GM19193 (cell line): ENCODE measurements at regions not wholly inside any gene's neighbourhood (a gene's known extent, or its start where the extent isn't known, plus 50 kb on each side); places are given as distances from the start of the nearest gene placed in this dataset.

Source experiments
- POLR2A ChIP-seq: IDR thresholded peaks from 4 replicates; pipeline ENCODE4 v1.6.1; 2011; ENCODE audit not compliant: insufficient read depth, insufficient read length; ENCODE audit errors: extremely low read depth

DNA sequence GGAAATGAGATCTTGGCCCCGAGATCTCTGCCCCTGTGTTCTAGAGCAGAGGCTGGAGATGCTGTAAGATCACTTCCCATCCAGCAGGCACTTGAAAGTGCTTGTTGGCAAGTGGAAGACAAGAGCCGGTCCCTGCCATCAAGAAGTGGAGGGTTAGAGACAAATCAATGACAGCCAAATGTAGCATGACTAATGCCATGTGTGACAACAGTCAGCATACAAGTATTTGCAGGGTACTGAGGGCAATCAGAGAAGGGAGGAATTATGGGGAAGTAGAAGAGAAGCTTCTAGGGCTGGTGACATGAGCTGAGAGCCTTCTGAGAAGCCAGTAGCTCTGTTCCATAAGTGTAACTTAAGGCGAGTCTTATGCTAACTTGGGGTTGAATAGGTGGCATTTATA is 58.6 kb downstream of the TMEM17 start:
- TF ChIP-seq POLR2A, result no peak

DNA sequence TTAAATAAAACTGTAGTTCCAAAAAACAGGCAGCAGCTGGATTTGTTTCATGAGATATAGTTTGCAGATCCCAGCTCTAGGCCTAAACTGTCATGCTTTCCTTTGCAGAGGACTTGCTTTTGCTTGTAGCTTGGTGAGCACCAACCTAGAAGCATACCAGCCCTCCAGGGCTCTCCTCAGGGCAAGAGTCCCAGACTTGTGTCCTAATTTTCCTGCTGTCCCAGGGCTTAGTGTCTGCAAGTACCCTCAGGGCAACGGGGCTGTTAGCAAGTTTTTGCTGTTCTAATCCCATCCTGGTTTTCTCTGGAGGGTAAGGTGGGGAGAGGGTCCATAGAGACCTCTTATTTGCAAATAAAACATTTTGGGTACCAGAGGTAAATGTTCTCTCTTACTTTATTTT is 59.5 kb downstream of the TMEM17 start:
- no peak for TF ChIP-seq POLR2A

DNA sequence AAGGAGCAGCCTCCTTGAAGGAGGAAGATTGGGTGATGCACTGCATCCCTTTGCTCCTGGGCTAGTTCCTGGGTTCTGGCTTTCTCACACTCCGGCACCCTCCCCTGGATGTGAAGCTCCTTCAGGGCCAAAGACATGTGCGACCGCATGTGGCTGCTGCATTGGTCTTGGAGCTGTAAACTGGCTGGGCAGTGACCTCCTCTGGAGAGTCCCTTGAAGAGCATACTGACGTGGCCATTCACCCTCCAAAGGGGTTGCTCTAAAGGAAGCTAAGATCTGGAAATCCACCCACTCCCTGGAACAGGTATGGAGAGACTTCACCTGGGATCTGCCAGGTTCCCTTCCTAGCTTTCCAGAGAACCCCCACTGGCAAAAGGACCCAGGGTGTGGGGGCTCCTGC is 62.1 kb downstream of the TMEM17 start:
- TF ChIP-seq POLR2A, result no peak

DNA sequence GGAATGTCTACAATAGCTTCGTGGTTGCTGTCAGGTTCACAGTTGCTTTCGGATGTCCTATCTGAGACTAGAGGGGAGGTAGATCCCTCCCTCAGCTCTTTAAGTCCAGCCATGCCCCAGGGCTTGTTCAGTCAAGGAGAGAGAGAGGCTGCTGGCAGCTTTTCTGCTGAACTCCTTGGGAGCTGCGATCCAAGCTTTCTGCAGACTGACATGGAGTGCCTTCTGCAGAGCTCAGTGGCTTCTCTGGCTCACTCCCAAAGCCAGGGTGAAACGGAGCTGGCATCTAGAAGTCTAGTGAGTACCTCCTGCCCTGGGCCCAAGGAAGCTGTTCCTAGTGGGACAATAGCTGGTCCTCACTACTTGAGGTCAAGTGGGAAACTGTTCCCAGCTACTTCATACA is 62.5 kb downstream of the TMEM17 start:
- no peak for TF ChIP-seq POLR2A

DNA sequence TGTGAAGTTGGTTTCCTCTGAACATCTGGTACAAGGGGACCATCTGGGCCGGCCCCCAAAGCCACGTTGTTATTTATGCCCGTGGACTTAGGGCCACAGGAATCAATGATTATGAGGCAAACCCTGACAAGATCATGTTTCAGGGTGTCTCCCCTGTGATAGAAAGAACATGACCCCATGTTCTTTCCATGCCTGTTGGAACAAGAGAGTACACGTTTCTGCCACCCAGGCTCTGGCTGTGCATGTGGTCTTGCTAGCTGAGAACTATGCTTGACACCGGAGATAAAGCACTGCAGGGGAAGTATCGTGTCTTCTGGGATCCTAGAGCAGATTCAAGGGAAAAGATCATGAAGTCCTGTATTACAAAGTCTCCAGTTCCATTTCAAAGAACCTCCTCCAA is 64.2 kb downstream of the TMEM17 start:
- no peak for TF ChIP-seq POLR2A

- TF ChIP-seq POLR2A, result no peak
These were observed 64.6 kb downstream of the TMEM17 start for GRCh38 chr2:62441421-62441820.

DNA sequence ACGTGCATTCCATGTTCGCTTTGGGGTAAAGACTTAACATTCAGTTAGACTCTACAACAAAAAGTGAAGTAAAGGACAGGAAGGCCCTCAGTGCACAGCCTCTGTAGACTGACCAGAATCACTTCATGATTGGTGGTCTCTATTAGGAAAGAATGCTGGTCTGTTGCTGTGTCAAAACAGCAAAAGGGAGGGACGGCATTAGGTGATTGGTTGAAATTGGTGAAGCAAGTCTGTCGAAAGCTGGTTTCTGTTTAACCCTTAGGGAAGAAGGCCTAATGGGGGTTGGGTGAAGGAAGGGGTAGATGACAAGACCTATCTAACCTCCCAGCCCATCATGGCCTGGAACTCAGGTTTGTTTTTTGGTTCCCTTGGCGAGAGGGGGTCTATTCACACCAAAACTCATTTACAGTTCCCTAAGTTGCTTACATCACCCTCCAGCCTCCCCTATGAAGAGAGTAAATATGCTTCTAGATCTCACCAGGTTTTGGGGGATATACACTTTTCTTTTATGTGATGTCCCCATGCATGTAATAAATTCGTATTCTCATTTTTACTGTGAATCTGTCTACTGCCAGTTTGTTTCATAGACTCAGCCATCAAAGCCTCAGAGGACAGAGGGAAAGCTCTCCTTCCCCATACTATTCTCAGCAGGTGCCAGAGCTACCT is 65.6 kb downstream of the TMEM17 start:
- no peak for TF ChIP-seq POLR2A

DNA sequence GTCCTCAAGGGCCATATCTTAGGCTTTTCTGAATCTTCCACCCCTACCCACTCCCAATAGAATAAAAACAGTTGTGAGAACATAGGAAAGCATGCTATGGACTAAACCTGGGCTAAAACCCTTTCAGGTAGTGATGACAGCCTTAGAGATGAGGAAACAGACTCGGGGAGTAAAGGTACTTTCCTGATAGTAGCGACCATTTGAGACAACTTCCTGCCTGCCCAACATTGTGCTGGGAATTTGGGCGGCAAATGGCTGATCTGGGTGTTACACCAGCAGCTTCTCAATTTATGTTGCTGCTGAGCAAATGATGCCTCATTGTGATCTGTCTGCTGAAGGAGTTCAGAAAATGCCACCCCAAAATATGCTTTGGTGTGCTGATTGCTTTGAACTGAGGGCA is 66.6 kb downstream of the TMEM17 start:
- no peak for TF ChIP-seq POLR2A

- TF ChIP-seq POLR2A, result no peak
These were observed 68.2 kb downstream of the TMEM17 start for GRCh38 chr2:62437785-62438184.

DNA sequence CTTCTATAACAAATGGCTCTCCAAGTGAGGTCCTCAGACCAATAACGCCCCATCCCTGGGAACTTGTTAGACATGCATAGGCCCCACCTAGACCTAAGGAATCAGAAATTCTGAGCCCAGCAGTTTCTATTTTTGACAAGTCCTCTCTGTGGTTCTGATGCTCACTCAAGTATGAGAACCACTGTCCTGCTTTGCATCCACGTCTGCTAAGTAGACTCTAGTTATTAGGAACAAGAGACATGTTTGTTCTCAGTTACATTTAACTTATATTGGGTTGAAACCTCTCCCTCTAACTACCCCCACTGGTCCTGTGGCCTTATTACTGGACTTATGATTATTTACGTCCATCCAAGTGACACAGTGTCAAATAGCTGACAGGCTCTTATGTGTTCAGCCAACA is 70.3 kb downstream of the TMEM17 start:
- TF ChIP-seq POLR2A, result no peak

DNA sequence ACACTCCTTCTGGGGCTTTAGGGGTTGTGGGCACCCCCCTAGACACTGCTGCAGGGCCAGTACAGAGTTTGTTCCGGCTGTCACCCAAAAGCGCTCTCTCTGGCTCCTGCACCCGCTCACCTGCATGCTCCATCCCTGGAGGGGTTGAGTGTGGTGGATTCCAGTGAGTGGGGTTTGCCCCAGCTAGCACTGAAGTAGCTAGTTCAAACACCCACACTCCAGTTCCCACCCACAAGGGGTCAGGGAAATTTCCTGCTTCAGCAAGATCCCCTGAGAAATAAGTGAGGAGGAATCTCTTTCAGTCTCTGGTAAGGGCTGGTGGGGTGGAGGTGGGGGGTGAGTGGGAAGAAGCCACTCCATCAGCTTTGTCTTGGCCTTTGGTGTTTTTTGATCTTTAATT is 73.6 kb downstream of the TMEM17 start:
- TF ChIP-seq POLR2A, result no peak

- TF ChIP-seq POLR2A, result no peak
These were observed 74.5 kb downstream of the TMEM17 start for GRCh38 chr2:62431512-62431911.

GRCh38 chr2:62430146-62430545 is 75.8 kb downstream of the TMEM17 start:
- no peak for TF ChIP-seq POLR2A

GRCh38 chr2:62427146-62427545 is 78.8 kb downstream of the TMEM17 start:
- no peak for TF ChIP-seq POLR2A

DNA sequence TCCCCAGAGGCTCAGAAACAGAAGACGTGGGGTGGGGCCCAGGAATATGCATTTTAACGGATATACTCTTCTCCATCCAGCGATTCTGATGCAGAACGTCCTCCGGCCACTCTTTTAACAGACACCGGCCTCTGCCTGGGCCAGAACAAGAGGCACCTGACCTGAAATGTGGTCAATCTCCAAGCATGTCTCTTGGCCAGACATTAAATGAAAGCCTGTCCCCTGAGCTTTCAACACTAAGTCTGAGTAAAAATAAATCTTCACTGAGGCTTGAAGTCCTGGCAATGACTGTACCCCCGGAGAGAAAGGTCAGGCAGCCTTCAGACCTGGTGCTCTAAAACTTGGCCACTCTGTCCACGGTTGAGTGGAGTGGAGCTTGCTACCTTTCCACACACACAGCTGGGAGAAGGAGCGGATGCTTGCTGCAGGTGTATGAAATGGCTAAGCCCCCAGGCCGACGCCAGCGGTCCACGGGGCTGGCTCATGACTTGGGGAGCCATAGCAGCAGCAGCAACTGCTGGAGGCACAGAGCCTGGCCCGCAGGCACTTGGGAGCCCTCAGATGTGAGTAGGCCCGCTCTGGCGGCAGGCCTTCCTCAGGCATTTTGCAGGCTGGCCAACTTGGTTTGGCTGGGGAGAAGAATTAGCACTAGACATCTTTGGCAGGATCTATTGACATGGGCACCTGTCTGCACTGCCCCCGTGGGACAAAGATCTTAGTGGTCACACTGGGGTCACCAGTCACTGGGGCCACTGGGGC is 79.7 kb downstream of the TMEM17 start:
- no peak for TF ChIP-seq POLR2A

- TF ChIP-seq POLR2A, result no peak
These were observed 80.3 kb downstream of the TMEM17 start for GRCh38 chr2:62425684-62426083.
